NCI-H446 (cell line): ENCODE measurements at regions not wholly inside any gene's neighbourhood (a gene's known extent, or its start where the extent isn't known, plus 50 kb on each side); places are given as distances from the start of the nearest gene placed in this dataset.
"Not testable (repeated sequence)": the region's sequence is repeated elsewhere in the genome, so short reads cannot be mapped to it uniquely, and the experiment has no call there.

ENCODE experiments used
- DNase-seq, 2 experiments: peaks; one replicate each; lab custom pipeline; 2025; lab: John Stamatoyannopoulos, UW

DNA sequence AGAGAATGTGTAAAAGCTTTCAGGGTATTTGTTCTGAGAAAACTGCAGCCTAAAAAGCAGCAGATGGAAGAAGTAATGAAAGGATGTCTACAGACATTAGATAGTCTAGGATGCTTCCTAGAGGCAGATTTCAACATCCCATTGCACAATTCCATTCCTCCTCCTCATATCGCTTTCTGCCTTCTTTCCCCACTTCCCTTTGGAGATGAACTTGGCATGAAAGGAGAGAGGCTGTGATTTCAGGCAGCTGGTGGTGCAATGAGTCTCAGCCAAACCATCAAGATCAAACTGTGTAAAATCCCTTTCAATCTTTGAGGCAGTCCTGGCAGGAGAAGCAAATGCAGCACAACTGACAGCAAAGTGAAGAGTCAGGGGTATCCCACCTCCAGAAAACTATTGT, 438.7 kb upstream of the KCNMB2 start:
- peak; percentile 36 to 81 for DNase-seq

DNA sequence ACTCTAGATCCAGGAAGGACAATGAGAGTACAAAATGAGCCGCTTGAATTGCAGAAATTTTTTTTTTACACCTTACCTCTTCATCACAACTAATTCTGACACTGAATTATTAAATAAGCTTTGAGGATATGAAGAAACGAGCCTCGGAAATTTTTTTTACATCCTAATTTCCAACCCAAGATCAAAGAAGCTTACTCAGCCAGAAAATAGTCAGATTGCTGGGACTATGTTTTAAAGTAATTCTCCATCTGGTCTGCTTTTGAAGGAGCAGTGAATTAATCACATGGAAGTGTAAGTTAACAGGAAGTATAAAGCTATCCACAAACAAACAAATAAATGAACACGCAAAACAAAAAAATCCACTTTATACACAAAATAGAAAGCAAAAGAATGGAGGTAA, 437.0 kb upstream of the KCNMB2 start:
- no peak for DNase-seq

- no peak for DNase-seq
Observed at GRCh38 chr3:178099862-178100261, 436.4 kb upstream of the KCNMB2 start.

- no peak for DNase-seq
Observed at GRCh38 chr3:178100908-178101307, 435.3 kb upstream of the KCNMB2 start.

DNA sequence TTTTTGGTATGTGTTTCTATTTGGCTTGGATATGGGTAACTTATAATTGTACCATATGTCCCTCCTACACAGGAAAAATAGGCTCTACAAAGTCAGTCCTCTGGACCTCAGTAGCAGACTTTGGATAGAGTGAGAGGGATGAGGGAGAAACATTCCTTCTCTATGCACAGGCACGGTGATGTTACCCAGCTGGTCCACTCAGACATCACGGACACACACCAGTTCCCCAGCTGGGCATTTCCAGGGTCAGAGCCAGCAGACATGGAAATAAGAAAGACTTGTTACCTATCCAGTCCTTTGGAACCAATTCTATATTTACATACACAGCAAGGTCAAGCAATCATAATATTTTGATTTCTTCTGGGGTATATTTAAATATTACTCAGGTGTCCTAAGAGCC, 433.1 kb upstream of the KCNMB2 start:
- DNase-seq: no peak

GRCh38 chr3:178107804-178108203, 428.4 kb upstream of the KCNMB2 start:
- no peak for DNase-seq

DNA sequence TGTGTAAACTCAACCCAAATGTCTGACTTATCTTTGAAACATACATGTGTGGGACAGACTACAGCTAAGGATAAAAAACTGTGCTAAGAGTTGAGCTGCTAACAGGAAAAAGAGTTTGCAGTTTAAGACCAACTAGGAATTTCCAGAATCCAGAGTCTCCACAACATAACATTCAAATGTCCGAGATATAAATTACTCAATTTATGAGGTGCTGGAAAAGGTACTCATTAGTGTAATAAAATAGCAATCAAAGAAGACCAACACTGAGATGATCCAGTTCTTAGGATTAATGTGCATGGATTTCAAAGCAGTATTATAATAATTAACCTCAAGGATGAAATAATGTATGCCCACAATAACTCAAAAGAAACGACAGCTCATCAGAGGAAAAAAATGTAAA, 426.5 kb upstream of the KCNMB2 start:
- DNase-seq: no peak

- DNase-seq: no peak
Observed at GRCh38 chr3:178112134-178112533, 424.1 kb upstream of the KCNMB2 start.

DNA sequence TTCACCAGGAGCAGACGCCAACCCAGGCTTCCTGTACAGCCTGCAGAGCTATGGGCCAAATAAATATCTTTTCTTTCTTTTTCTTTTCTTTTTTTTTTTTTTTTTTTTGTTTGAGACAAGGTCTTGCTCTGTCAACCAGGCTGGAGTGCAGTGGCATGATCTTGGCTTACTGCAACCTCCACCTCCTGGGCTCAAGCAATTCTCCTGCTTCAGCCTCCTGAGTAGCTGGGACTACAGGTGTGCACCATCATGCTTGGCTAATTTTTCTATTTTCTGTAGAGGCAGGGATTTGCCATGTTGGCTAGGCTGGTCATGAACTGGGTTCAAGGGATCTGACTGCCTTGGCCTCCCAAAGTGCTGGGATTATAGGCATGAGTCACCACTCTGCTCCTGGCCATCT, 423.7 kb upstream of the KCNMB2 start:
- DNase-seq: not testable (repeated sequence)

DNA sequence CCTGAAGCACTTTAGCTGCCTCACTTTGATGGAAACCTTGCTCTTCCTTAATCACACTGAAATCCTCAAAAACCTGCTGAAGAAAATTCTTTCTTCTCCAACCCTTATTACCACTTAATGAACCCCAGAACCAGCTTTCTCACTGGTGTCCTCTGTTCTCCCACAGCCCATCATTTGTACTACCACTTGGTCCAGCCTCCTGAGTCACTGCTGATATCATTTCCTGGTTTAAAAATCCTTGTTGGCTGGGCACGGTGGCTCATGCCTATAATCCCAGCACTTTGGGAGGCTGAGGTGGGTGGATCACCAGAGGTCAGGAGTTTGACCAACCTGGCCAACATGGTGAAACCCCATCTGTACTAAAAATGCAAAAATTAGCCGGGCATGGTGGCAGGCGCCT, 418.6 kb upstream of the KCNMB2 start:
- no peak for DNase-seq

DNA sequence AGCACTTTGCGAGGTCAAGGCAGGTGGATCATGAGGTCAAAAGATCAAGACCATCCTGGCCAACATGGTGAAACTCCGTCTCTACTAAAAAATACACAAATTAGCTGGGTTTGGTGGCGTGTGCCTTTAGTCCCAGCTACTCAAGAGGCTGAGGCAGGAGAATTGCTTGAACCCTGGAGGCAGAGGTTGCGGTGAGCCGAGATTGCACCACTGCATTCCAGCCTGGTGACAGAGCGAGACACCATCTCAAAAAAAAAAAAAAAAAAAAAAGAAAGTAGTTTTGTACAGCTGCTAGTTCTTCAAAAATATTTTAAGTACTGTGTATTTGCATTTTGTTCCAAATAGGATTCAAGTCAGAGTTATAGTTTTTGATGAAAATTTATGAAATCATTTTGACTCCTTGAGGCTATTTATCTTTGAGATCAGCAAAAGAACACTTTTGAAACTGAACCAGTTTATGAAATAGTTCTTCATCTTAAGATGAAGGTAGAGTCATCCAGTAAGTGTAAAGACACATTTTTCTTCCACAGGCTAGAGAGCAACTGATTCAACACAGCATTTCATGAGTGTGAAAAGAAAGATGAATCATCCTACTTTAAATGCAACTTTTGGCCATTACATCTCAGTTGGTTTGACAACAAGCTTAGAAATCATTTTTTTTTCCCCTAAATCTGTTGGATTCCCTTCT, 416.5 kb upstream of the KCNMB2 start:
- not testable (repeated sequence) for DNase-seq

- DNase-seq: no peak
Observed at GRCh38 chr3:178120367-178120766, 415.9 kb upstream of the KCNMB2 start.

DNA sequence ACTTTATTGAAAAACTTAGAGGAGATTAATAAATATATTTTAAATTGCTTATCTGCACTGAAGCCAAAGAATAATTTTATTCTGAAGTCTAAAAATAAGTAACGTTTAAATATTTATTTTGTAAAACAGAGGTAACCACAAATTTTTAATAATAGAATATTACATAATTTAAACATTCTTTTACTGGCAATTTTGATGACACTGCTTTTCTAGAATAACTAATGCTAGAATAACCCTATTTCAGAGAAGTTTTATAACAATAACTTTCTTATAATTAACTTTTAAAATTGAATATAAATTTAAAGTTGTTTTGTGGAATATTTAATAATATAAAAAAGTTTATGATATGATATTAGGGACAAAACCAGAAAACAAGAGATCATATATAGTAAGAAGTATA, 409.6 kb upstream of the KCNMB2 start:
- no peak for DNase-seq

DNA sequence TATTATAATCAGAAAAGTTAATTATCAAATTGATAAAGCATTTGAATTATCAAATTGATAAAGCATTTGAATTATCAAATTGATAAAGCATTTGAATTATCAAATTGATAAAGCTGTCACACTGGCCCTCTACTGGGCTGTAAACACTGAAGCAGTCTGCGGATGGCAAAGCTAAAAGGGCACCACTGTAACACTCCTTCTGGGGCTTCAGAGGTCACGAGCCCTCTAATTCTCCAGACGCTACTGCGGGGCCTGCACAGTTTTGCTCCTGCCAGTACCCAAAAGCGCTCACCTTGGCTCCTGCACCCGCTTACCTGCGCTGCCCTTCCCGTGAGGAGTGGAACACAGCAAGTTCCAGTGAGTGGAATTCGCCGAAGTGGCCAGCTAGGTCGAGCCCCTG, 409.0 kb upstream of the KCNMB2 start:
- no peak for DNase-seq

DNA sequence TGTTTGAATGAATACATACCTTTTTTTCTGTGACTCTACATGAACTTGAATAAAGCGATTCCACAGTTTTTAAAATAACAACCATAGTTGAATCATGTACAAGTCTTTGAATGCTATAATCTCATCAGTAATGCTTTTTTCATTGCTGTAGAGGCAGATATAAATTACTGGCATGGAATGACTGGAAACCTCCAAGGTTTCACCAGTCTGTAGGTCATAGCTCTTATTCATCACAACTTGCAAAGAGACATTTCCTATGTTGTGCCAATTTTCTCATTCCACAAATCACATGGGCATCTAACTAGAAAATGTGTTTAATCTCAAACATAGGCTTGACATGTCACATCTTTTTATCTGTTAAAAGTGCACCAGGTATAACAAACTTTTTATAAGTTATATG, 407.1 kb upstream of the KCNMB2 start:
- no peak for DNase-seq

DNA sequence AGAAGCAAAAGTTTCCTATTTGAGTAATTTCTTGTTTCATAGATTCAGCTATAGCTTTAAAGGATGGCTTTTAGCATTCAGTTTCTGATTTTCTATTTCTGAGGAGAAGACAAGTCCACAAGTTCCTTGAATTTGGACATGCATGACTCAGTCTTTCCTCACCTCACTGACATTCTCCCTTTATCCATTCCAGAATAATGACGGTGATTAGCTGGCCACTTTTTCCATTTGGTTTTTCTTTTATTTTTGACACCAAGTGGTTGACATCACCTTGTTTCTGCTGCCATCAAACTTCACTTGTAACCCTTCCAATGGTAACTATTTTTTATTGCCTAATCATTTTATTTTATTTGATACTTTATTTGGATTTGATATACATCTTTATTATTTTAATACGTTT, 404.4 kb upstream of the KCNMB2 start:
- DNase-seq: no peak

GRCh38 chr3:178137206-178137605, 399.0 kb upstream of the KCNMB2 start:
- DNase-seq: no peak

- no peak for DNase-seq
Observed at GRCh38 chr3:178137831-178138230, 398.4 kb upstream of the KCNMB2 start.

GRCh38 chr3:178139116-178139515, 397.1 kb upstream of the KCNMB2 start:
- DNase-seq: no peak

DNA sequence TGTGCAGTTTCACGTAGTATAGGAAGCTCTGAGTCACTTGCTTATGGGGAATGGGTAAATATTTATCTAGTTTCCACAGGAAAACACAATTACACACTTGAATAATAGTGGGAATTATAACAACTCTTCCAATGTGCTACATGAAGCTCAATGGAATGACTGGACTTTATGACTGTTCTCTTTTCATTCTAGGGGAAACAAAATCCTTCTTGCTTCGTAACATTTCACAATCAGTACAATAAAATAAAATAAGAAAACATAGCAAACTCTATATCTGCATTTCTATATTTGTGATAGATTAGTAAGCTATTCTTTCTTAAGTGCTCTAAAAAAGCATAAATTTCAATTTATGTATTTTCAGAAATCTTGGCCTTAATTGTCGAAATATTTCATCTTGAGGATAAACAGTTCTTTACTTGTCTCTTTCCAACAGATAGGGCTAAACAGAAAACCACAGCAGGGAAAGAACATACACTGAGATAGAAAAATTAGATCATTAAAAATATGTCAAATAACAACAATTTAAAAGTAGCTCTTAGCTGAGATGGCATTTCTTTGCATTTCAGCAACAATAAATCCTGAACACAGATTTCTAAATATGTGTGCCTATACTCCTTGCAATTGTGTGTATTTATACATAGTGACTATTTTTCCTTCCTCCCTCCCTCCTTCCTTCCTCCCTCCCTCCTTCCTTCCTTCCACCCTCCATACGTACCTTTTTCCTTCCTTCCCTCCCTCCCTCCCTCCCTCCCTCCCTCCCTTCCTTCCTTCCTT, 395.5 kb upstream of the KCNMB2 start:
- no peak for DNase-seq

DNA sequence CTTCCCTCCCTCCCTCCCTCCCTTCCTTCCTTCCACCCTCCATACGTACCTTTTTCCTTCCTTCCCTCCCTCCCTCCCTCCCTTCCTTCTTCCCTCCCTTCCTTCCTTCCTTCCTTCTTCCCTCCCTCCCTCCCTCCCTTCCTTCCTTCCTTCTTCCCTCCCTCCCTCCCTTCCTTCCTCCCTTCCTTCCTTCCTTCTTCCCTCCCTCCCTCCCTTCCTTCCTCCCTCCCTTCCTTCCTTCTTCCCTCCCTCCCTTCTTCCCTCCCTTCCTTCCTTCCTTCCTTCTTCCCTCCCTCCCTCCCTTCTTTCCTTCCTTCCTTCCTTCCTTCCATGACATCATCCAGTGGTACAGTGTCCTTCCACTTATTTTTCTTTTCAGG, 394.9 kb upstream of the KCNMB2 start:
- not testable (repeated sequence) for DNase-seq

- no peak for DNase-seq
Observed at GRCh38 chr3:178146406-178146831, 389.8 kb upstream of the KCNMB2 start.

DNA sequence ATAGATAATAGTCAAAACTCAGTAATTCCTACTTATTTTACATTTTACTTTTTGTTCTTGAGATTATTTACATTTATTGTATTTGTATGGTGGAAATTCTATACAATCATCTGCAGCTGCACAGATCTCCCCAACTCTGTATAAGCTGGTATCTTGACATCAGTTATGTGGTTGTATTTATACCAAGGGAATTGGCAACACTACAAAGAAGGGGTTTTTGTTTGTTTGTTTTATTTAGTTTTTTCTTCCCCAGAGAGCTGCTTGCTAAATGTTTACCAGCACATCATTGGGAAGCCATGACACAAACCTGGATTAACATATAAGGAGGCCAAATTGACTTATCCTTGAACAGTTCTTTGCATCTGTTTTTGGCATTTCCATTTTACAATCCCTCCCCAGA, 389.2 kb upstream of the KCNMB2 start:
- DNase-seq: no peak
